GM12878 (cell line): ENCODE measurements at regions not wholly inside any gene's neighbourhood (a gene's known extent, or its start where the extent isn't known, plus 50 kb on each side); places are given as distances from the start of the nearest gene placed in this dataset.

Source experiments
- ATAC-seq: fragments of 200-7000 bp; cut with Tn5 transposase; 3 replicates; pipeline ENCODE4 v1.9.1; 2020; ENCODE audit warnings: mild to moderate bottlenecking, moderate library complexity
- BruUV-seq: library from RNA; stranded (reverse); fragments of 400-500 nt; replicated peaks from 2 replicates; lab custom pipeline; 2021; lab: Mats Ljungman, UMichigan
- CTCF ChIA-PET: fragments of 300-600 bp; sonication (Branson Sonifier 250); formaldehyde crosslinking; extraction: SDS; loops from one replicate; lab custom pipeline; 2021; ENCODE audit warnings: inconsistent platforms; lab: Yijun Ruan, JAX
- POLR2A ChIA-PET: fragments of 350-600 bp; formaldehyde crosslinking; extraction: SDS; loops from one replicate; lab custom pipeline; 2021; ENCODE audit warnings: inconsistent platforms; lab: Charles Lee
- RAD21 ChIA-PET: fragments of 300-600 bp; sonication (Branson Sonifier 250); formaldehyde crosslinking; loops from one replicate; lab custom pipeline; 2023; ENCODE audit warnings: antibody characterized with exemption; ENCODE audit not compliant: unreplicated experiment; lab: Charles Lee
- SMC1A ChIA-PET: fragments of 300-600 bp; sonication (Branson Sonifier 250); formaldehyde crosslinking; loops from one replicate; lab custom pipeline; 2023; ENCODE audit not compliant: unreplicated experiment, uncharacterized antibody; lab: Charles Lee
- DNase-seq: peaks from one replicate; pipeline ENCODE4 v3.0.0-alpha.2; 2011; ENCODE audit warnings: low read depth, low spot score
- FAIRE-seq: peaks from 3 replicates; lab custom pipeline; 2011; peaks lifted over from hg19 to GRCh38; lab: Jason Lieb, UNC
- H2AFZ ChIP-seq: 2 replicates; pipeline ENCODE4 v1.6.0; 2011; ENCODE audit warnings: low read depth, low read length, control low read depth; ENCODE audit not compliant: control insufficient read depth
- H3K27ac ChIP-seq: 2 replicates; pipeline ENCODE4 v1.5.1; 2011; ENCODE audit warnings: control low read depth; ENCODE audit not compliant: control insufficient read depth, insufficient read depth
- H3K27me3 ChIP-seq, 2 experiments: replicated peaks in 1 of 2; 2 replicates each; pipeline versions ENCODE4 v1.6.0 to v1.6.1; 2011; ENCODE audit warnings: low read length in 1 of 2; ENCODE audit not compliant: control insufficient read depth in 2 of 2, insufficient read depth in 2 of 2
- H3K36me3 ChIP-seq, 2 experiments: 2 replicates each; pipeline ENCODE4 v1.5.1; 2011; ENCODE audit warnings: low read length in 1 of 2; ENCODE audit not compliant: control insufficient read depth in 2 of 2, insufficient read depth in 2 of 2
- H3K4me1 ChIP-seq: 2 replicates; pipeline ENCODE4 v1.6.1; 2011; ENCODE audit warnings: mild to moderate bottlenecking, low read length, moderate library complexity, mixed read lengths; ENCODE audit not compliant: control insufficient read depth, insufficient read depth
- H3K4me2 ChIP-seq: 2 replicates; pipeline ENCODE4 v1.6.0; 2011; ENCODE audit warnings: control low read depth; ENCODE audit not compliant: control insufficient read depth, insufficient read depth
- H3K4me3 ChIP-seq: fragments of 200-600 bp; sonication (generic); 2 replicates; pipeline ENCODE4 v1.5.1; 2016
- H3K79me2 ChIP-seq: 2 replicates; pipeline ENCODE4 v1.6.0; 2011; ENCODE audit warnings: low read length; ENCODE audit not compliant: control insufficient read depth, insufficient read depth
- H3K9ac ChIP-seq: 2 replicates; pipeline ENCODE4 v1.8.0; 2011; ENCODE audit warnings: low read length, control low read depth, mixed read lengths; ENCODE audit not compliant: control insufficient read depth, insufficient read depth
- H3K9me3 ChIP-seq: replicated peaks from 3 replicates; pipeline ENCODE4 v1.5.1; 2011; ENCODE audit warnings: mild to moderate bottlenecking, low read length; ENCODE audit not compliant: control insufficient read depth, insufficient read depth
- H4K20me1 ChIP-seq: 2 replicates; pipeline ENCODE4 v1.6.0; 2011; ENCODE audit not compliant: control insufficient read depth, insufficient read depth
- HDGF ChIP-seq: fragments of 450-650 bp; IDR thresholded peaks from 2 replicates; pipeline ENCODE4 v1.6.1; 2016; ENCODE audit warnings: antibody characterized with exemption
- IKZF1 ChIP-seq: fragments of 450-650 bp; conservative IDR thresholded peaks from 2 replicates; pipeline ENCODE4 v1.6.1; 2017; ENCODE audit warnings: antibody characterized with exemption, mild to moderate bottlenecking
- NR2C1 ChIP-seq: fragments of 450-650 bp; IDR thresholded peaks from 2 replicates; pipeline ENCODE4 v1.6.1; 2017; ENCODE audit warnings: antibody characterized with exemption, mild to moderate bottlenecking, moderate library complexity
- PAX8 ChIP-seq: fragments of 450-650 bp; IDR thresholded peaks from 2 replicates; pipeline ENCODE4 v1.6.1; 2017; ENCODE audit warnings: mild to moderate bottlenecking, moderate library complexity
- POLR2AphosphoS2 ChIP-seq: IDR thresholded peaks from 2 replicates; pipeline ENCODE4 v1.6.1; 2011; ENCODE audit warnings: low read depth, mild to moderate bottlenecking, low read length, improper control_type of control experiment, moderate library complexity
- RB1 ChIP-seq: fragments of 450-650 bp; formaldehyde crosslinking; IDR thresholded peaks from 2 replicates; pipeline ENCODE4 v1.6.1; 2017; ENCODE audit warnings: mild to moderate bottlenecking, borderline replicate concordance
- SMAD5 ChIP-seq: IDR thresholded peaks from 2 replicates; pipeline ENCODE4 v1.6.1; 2016; ENCODE audit warnings: antibody characterized with exemption, low read depth
- SMARCA5 ChIP-seq: fragments of 450-650 bp; IDR thresholded peaks from 2 replicates; pipeline ENCODE4 v1.6.1; 2017; ENCODE audit warnings: mild to moderate bottlenecking
- SP1 ChIP-seq: IDR thresholded peaks from one replicate; pipeline ENCODE4 v1.6.1; 2011; ENCODE audit warnings: low read depth, low read length
- WGBS: methylation state at CpG from one replicate; pipeline ENCODE4 v1.1.6; 2016; ENCODE audit warnings: low lambda C conversion rate; ENCODE audit not compliant: insufficient replicate concordance, insufficient coverage; ENCODE audit errors: missing lambda C conversion rate; 5-methylcytosine and 5-hydroxymethylcytosine counted together
- in situ Hi-C: fragments of 300-500 bp; cut with MboI; formaldehyde crosslinking; loops from 9 replicates; pipeline ENCODE4 v1.14.3; 2018; ENCODE audit warnings: mixed read lengths
- intact Hi-C: fragments of 100-400 bp; cut with micrococcal nuclease; formaldehyde crosslinking; loops from one replicate; pipeline ENCODE4 v1.14.2; 2022; ENCODE audit not compliant: unreplicated experiment
- TF ChIP-seq, protein P1 (sequence below): IDR thresholded peaks from 2 replicates; pipeline ENCODE4 v1.6.1; 2012; ENCODE audit warnings: low read depth, low read length, improper control_type of control experiment
- TF ChIP-seq, protein P2 (sequence below): fragments of 450-650 bp; IDR thresholded peaks from 2 replicates; pipeline ENCODE4 v1.6.1; 2017; ENCODE audit warnings: mild to moderate bottlenecking, low read depth, inconsistent platforms; ENCODE audit not compliant: poor library complexity, severe bottlenecking
- TF ChIP-seq, protein P3 (sequence below): IDR thresholded peaks from 2 replicates; pipeline ENCODE4 v1.6.1; 2011; ENCODE audit warnings: low read depth, mild to moderate bottlenecking, low read length, moderate library complexity, borderline replicate concordance; ENCODE audit errors: extremely low read depth

DNA sequence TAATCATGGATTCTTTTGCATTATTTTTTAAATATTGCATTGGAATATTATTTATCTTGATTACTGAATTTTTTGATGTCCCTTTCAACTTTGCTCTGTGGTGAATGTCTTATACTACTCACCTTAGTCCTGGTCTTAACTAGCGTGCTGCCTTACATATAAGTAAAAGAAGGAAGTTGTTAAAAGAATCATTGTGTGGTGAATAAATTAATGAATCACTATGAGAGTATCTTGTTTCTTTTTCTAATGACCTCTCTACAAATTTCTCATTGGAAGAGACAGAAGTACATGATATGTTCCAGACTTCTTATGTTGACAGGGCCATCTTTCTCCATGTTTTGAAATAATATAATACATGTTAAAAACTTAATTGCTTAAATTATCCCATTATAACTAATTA is 432.6 kb upstream of the MMADHC start:
- ATAC-seq (peak; percentile 41), FAIRE-seq (no peak), DNase-seq (no peak)
- Histone ChIP-seq H3K9ac (no peak overlapping the region), H4K20me1 (no peaks in the 10 kb centered on the region), H3K4me2 (no peak overlapping the region), H3K79me2 (no peaks in the 10 kb centered on the region), H3K4me1 (no peaks in the 10 kb centered on the region), H3K27me3 (no peaks in the 10 kb centered on the region), H3K4me3 (no peak overlapping the region), H3K36me3 (no peaks in the 10 kb centered on the region), H3K9me3 (no peaks in the 10 kb centered on the region), H2AFZ (no peak overlapping the region), H3K27ac (no peak overlapping the region)
- CTCF ChIA-PET = no interaction called here
- RAD21 ChIA-PET = no interaction called here
- TF ChIP-seq IKZF1 = no peak
- TF ChIP-seq, protein P1, sequence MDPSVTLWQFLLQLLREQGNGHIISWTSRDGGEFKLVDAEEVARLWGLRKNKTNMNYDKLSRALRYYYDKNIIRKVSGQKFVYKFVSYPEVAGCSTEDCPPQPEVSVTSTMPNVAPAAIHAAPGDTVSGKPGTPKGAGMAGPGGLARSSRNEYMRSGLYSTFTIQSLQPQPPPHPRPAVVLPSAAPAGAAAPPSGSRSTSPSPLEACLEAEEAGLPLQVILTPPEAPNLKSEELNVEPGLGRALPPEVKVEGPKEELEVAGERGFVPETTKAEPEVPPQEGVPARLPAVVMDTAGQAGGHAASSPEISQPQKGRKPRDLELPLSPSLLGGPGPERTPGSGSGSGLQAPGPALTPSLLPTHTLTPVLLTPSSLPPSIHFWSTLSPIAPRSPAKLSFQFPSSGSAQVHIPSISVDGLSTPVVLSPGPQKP = no peak
- no peak for TF ChIP-seq SMAD5
- TF ChIP-seq SMARCA5 = no peak
- TF ChIP-seq HDGF = no peak
- TF ChIP-seq NR2C1 = no peak
- TF ChIP-seq, protein P2, sequence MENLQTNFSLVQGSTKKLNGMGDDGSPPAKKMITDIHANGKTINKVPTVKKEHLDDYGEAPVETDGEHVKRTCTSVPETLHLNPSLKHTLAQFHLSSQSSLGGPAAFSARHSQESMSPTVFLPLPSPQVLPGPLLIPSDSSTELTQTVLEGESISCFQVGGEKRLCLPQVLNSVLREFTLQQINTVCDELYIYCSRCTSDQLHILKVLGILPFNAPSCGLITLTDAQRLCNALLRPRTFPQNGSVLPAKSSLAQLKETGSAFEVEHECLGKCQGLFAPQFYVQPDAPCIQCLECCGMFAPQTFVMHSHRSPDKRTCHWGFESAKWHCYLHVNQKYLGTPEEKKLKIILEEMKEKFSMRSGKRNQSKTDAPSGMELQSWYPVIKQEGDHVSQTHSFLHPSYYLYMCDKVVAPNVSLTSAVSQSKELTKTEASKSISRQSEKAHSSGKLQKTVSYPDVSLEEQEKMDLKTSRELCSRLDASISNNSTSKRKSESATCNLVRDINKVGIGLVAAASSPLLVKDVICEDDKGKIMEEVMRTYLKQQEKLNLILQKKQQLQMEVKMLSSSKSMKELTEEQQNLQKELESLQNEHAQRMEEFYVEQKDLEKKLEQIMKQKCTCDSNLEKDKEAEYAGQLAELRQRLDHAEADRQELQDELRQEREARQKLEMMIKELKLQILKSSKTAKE = no peak
- TF ChIP-seq RB1 = no peak
- no peak for TF ChIP-seq PAX8
- TF ChIP-seq, protein P3, sequence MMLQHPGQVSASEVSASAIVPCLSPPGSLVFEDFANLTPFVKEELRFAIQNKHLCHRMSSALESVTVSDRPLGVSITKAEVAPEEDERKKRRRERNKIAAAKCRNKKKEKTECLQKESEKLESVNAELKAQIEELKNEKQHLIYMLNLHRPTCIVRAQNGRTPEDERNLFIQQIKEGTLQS = no peak
- no peak for TF ChIP-seq SP1
- TF ChIP-seq POLR2AphosphoS2 = no peak
- intact Hi-C loops (no loop called here), in situ Hi-C loops (no loop called here)
- SMC1A ChIA-PET = interaction anchor here (1.2 kb wide), 1 partner anchor 78 kb away, joined by 3 read pairs; no protein-coding TSS in a partner anchor
- WGBS = 42% methylated on average over 1 of the region's 1 CpG
- BruUV-seq = no TSS peak
- POLR2A ChIA-PET = no interaction called here
